ENCODE measurements at regions not wholly inside any gene's neighbourhood (a gene's known extent, or its start where the extent isn't known, plus 50 kb on each side); places are given as distances from the start of the nearest gene placed in this dataset.

DNA sequence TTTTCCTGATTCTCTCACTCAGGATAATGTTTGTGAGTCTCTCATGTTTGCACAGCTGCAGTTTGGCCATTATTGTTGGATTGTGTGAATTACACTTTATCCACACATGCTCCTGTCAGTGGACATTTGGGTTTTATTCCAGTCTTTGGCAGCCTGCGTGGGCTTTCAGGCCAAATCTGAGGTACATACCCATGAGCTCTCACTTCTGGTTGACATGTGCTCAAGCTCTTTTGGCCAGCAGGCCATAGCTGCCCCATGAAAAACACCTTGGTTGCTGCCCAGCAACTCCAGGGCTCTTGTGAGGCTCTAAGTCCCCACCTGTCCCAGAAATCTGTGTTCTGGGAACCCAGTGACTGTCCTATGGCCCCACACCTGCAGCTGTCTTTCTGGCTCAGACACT, 124.5 kb upstream of the GALNT2 start:
- Histone ChIP-seq H3K79me2 (ENCODE audit: control insufficient read depth, insufficient read depth, low read length) (no peaks in the 10 kb centered on the region), H3K9me1 (ENCODE audit: control insufficient read depth, extremely low read depth, insufficient read depth, low read length) (no peaks in the 10 kb centered on the region), H3K9me3 (ENCODE audit: control insufficient read depth, low read depth, low read length) (no peaks in the 10 kb centered on the region), H4K20me1 (ENCODE audit: control insufficient read depth, extremely low read depth, insufficient read depth, low read length) (no peaks in the 10 kb centered on the region), H3K36me3 (ENCODE audit: control insufficient read depth in 2 of 2, extremely low read depth in 1 of 2, insufficient read depth in 2 of 2, low read length in 2 of 2) (no peaks in the 10 kb centered on the region), H3K27me3 (ENCODE audit: control insufficient read depth, extremely low read depth, insufficient read depth, low read length) (peaks cover 4% of the 10 kb centered on the region), H2AFZ (ENCODE audit: control insufficient read depth, low read length) (no peak overlapping the region), H3K4me1 (ENCODE audit: control insufficient read depth, extremely low read depth, insufficient read depth, low read length) (peaks cover under 1% of the 10 kb centered on the region), H3K4me2 (ENCODE audit: control insufficient read depth, extremely low read depth, insufficient read depth, low read depth, low read length) (no peak overlapping the region), H3K9ac (ENCODE audit: control insufficient read depth, extremely low read depth, insufficient read depth, low read length) (no peak overlapping the region), H3K4me3 (ENCODE audit: control insufficient read depth in 2 of 3, extremely low read depth in 1 of 3, insufficient read depth in 2 of 3, low read depth in 1 of 3, low read length in 3 of 3) (no peak overlapping the region), H3K27ac (ENCODE audit: control insufficient read depth, insufficient read depth, low read length) (no peak overlapping the region)
- DNase-seq (ENCODE audit: low read depth, low spot score): no peak
- TF ChIP-seq EZH2 (IDR thresholded peaks at IDR 0.05; ENCODE audit: low read length) (no peak), CTCF (optimal IDR thresholded peaks at IDR 0.05 in 1 of 3, IDR thresholded peaks at IDR 0.05 in 1 of 3, conservative IDR thresholded peaks at IDR 0.05 in 1 of 3; ENCODE audit: extremely low read depth in 1 of 3, insufficient read depth in 2 of 3, low read length in 3 of 3) (no peak)
- dilution Hi-C loops (cut with MboI; ENCODE audit: extremely low pct_ligation_motif_present, low sequenced_read_pairs): no loop called here
- no peak for FAIRE-seq

- Histone ChIP-seq H3K9ac (ENCODE audit: control insufficient read depth, extremely low read depth, insufficient read depth, low read length) (no peak overlapping the region), H3K79me2 (ENCODE audit: control insufficient read depth, insufficient read depth, low read length) (no peaks in the 10 kb centered on the region), H3K9me3 (ENCODE audit: control insufficient read depth, low read depth, low read length) (no peaks in the 10 kb centered on the region), H2AFZ (ENCODE audit: control insufficient read depth, low read length) (no peak overlapping the region), H3K27ac (ENCODE audit: control insufficient read depth, insufficient read depth, low read length) (no peak overlapping the region), H4K20me1 (ENCODE audit: control insufficient read depth, extremely low read depth, insufficient read depth, low read length) (no peaks in the 10 kb centered on the region), H3K27me3 (ENCODE audit: control insufficient read depth, extremely low read depth, insufficient read depth, low read length) (peaks cover 4% of the 10 kb centered on the region), H3K9me1 (ENCODE audit: control insufficient read depth, extremely low read depth, insufficient read depth, low read length) (no peaks in the 10 kb centered on the region), H3K4me3 (ENCODE audit: control insufficient read depth in 2 of 3, extremely low read depth in 1 of 3, insufficient read depth in 2 of 3, low read depth in 1 of 3, low read length in 3 of 3) (no peak overlapping the region), H3K4me2 (ENCODE audit: control insufficient read depth, extremely low read depth, insufficient read depth, low read depth, low read length) (no peak overlapping the region), H3K4me1 (ENCODE audit: control insufficient read depth, extremely low read depth, insufficient read depth, low read length) (peaks cover 8% of the 10 kb centered on the region), H3K36me3 (ENCODE audit: control insufficient read depth in 2 of 2, extremely low read depth in 1 of 2, insufficient read depth in 2 of 2, low read length in 2 of 2) (no peaks in the 10 kb centered on the region)
- dilution Hi-C loops (cut with MboI; ENCODE audit: extremely low pct_ligation_motif_present, low sequenced_read_pairs): no loop called here
- FAIRE-seq: no peak
- TF ChIP-seq CTCF (optimal IDR thresholded peaks at IDR 0.05 in 1 of 3, IDR thresholded peaks at IDR 0.05 in 1 of 3, conservative IDR thresholded peaks at IDR 0.05 in 1 of 3; ENCODE audit: extremely low read depth in 1 of 3, insufficient read depth in 2 of 3, low read length in 3 of 3) (no peak), EZH2 (IDR thresholded peaks at IDR 0.05; ENCODE audit: low read length) (no peak)
- DNase-seq (ENCODE audit: low read depth, low spot score): no peak
Observed at GRCh38 chr1:229943148-229943714, 123.8 kb upstream of the GALNT2 start.

Data from keratinocyte (primary cell).